Osteoblast (primary cell): ENCODE measurements at regions not wholly inside any gene's neighbourhood (a gene's known extent, or its start where the extent isn't known, plus 50 kb on each side); places are given as distances from the start of the nearest gene placed in this dataset.

Experiments
- DNase-seq: peaks from one replicate; pipeline ENCODE4 v3.0.0; 2011; ENCODE audit warnings: low spot score, mixed read lengths; ENCODE audit not compliant: insufficient read length; ENCODE audit errors: missing footprints
- H2AFZ ChIP-seq: 2 replicates; pipeline ENCODE4 v1.6.0; 2011; ENCODE audit warnings: mild to moderate bottlenecking, low read length
- H3K27ac ChIP-seq: 2 replicates; pipeline ENCODE4 v1.5.1; 2011; ENCODE audit warnings: mild to moderate bottlenecking, low read depth, low read length, moderate library complexity
- H3K27me3 ChIP-seq: 2 replicates; pipeline ENCODE4 v1.6.0; 2012; ENCODE audit warnings: mild to moderate bottlenecking, control low read depth, inconsistent platforms, low read length, moderate library complexity; ENCODE audit not compliant: insufficient read depth
- H3K36me3 ChIP-seq: 2 replicates; pipeline ENCODE4 v1.5.1; 2011; ENCODE audit warnings: mild to moderate bottlenecking, low read length, control low read depth, moderate library complexity; ENCODE audit not compliant: insufficient read depth
- H3K4me1 ChIP-seq: 2 replicates; pipeline ENCODE4 v1.5.1; 2011; ENCODE audit warnings: mild to moderate bottlenecking, low read length, control low read depth, moderate library complexity; ENCODE audit not compliant: insufficient read depth
- H3K4me2 ChIP-seq: 2 replicates; pipeline ENCODE4 v1.6.0; 2011; ENCODE audit warnings: mild to moderate bottlenecking, low read length; ENCODE audit not compliant: insufficient read depth
- H3K4me3 ChIP-seq: fragments of 200-600 bp; sonication (generic); 3 replicates; pipeline ENCODE4 v1.5.1; 2012; ENCODE audit warnings: mild to moderate bottlenecking, low read length, inconsistent platforms; ENCODE audit not compliant: insufficient read depth
- H3K79me2 ChIP-seq: 2 replicates; pipeline ENCODE4 v1.6.0; 2012; ENCODE audit warnings: mild to moderate bottlenecking, low read length, control low read depth, inconsistent platforms; ENCODE audit not compliant: insufficient read depth
- H3K9me3 ChIP-seq: 2 replicates; pipeline ENCODE4 v1.5.1; 2011; ENCODE audit warnings: low read depth, low read length, control low read depth
- H4K20me1 ChIP-seq: 2 replicates; pipeline ENCODE4 v1.6.0; 2012; ENCODE audit warnings: mild to moderate bottlenecking, low read length, control low read depth; ENCODE audit not compliant: insufficient read depth
- CTCF ChIP-seq: IDR thresholded peaks from 2 replicates; pipeline ENCODE4 v1.5.1; 2011; ENCODE audit warnings: mild to moderate bottlenecking, low read depth, low read length, moderate library complexity; ENCODE audit errors: extremely low read depth

- H3K36me3 ChIP-seq = no peaks in the 10 kb centered on the region
- no peaks in the 10 kb centered on the region for H4K20me1 ChIP-seq
- no peak overlapping the region for H3K27ac ChIP-seq
- no peak for TF ChIP-seq CTCF
- H2AFZ ChIP-seq = no peak overlapping the region
- no peaks in the 10 kb centered on the region for H3K79me2 ChIP-seq
- no peaks in the 10 kb centered on the region for H3K27me3 ChIP-seq
- no peaks in the 10 kb centered on the region for H3K9me3 ChIP-seq
- H3K4me1 ChIP-seq = peaks cover 15% of the 10 kb centered on the region
- no peak overlapping the region for H3K4me2 ChIP-seq
- no peak for DNase-seq
- no peak overlapping the region for H3K4me3 ChIP-seq
These were observed 170.4 kb upstream of the LPP start for GRCh38 chr3:187983484-187984124.

GRCh38 chr3:187985647-187986046 lies 168.3 kb upstream of the LPP start:
- Histone ChIP-seq H3K36me3 (no peaks in the 10 kb centered on the region), H3K27ac (no peak overlapping the region), H3K4me3 (no peak overlapping the region), H3K9me3 (no peaks in the 10 kb centered on the region), H3K79me2 (no peaks in the 10 kb centered on the region), H2AFZ (no peak overlapping the region), H3K4me2 (no peak overlapping the region), H3K27me3 (no peaks in the 10 kb centered on the region), H4K20me1 (no peaks in the 10 kb centered on the region), H3K4me1 (peaks cover 15% of the 10 kb centered on the region)
- no peak for DNase-seq
- no peak for TF ChIP-seq CTCF

GRCh38 chr3:187986514-187986934 lies 167.4 kb upstream of the LPP start:
- Histone ChIP-seq H3K4me1 (peaks cover 15% of the 10 kb centered on the region), H3K79me2 (no peaks in the 10 kb centered on the region), H3K27ac (peak overlapping the region; percentile 59), H3K9me3 (no peaks in the 10 kb centered on the region), H3K27me3 (no peaks in the 10 kb centered on the region), H3K4me3 (peak overlapping the region; percentile 2), H3K4me2 (peak overlapping the region; percentile 45), H3K36me3 (no peaks in the 10 kb centered on the region), H4K20me1 (no peaks in the 10 kb centered on the region), H2AFZ (peak overlapping the region; percentile 58)
- TF ChIP-seq CTCF = no peak
- DNase-seq = no peak

GRCh38 chr3:187987187-187987586 lies 166.8 kb upstream of the LPP start:
- H3K9me3 ChIP-seq = no peaks in the 10 kb centered on the region
- peaks cover 15% of the 10 kb centered on the region for H3K4me1 ChIP-seq
- no peaks in the 10 kb centered on the region for H3K36me3 ChIP-seq
- no peak for TF ChIP-seq CTCF
- peak overlapping the region; percentile 59 for H3K27ac ChIP-seq
- H3K4me3 ChIP-seq = no peak overlapping the region
- no peaks in the 10 kb centered on the region for H4K20me1 ChIP-seq
- no peak for DNase-seq
- peak overlapping the region; percentile 58 for H2AFZ ChIP-seq
- no peak overlapping the region for H3K4me2 ChIP-seq
- H3K79me2 ChIP-seq = no peaks in the 10 kb centered on the region
- H3K27me3 ChIP-seq = no peaks in the 10 kb centered on the region
